Dedifferentiated amniotic fluid mesenchymal stem cell (primary cell): ENCODE measurements at regions not wholly inside any gene's neighbourhood (a gene's known extent, or its start where the extent isn't known, plus 50 kb on each side); places are given as distances from the start of the nearest gene placed in this dataset.
"Not testable (repeated sequence)": the region's sequence is repeated elsewhere in the genome, so short reads cannot be mapped to it uniquely, and the experiment has no call there.

Source experiments
- DNase-seq: peaks from one replicate; pipeline ENCODE4 v3.0.0-alpha.2; 2016; ENCODE audit errors: extremely low spot score

DNA sequence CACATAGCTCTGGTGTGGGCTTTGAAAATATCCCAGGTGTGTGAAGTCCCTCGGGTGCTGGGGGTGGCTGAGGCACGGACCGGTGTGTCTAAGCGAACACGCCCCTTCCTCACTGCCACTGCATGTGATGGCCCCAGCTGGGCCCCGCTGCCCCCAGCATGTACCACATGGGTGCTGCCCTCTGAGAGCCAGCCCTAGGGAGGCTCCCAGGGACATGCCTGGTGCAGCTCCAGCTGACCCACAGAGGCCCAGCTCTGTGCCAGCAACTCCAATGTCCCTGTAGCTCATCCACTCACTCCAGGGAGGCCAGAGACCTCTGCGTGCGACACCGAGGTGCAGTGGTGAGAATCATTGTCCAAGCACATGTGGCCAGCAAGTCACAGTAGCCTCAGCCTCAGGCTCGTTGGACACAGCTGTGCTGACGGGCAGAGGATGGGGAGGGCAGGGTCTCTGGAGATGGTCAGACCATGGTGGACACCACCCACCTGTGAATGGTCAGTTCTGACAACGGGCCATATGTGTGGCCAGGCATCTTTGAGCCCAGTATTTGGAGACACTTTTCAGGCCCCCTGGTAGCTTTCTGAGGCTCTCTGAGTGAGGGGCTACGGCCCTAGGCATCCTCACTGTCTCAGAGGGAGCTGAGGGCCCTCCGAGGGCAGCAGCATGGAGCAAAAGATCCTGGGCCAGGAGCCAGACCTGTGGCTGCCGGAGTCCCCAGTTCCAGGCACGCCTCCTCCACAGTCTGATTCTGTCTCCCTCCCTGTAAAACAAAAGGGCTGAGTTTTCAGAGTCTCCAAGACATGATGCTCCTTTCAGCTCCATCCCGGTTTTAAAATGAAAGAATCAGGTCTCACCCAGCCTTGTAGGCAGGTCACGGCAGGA, 220.7 kb downstream of the NDUFA10 start:
- DNase-seq, result no peak

DNA sequence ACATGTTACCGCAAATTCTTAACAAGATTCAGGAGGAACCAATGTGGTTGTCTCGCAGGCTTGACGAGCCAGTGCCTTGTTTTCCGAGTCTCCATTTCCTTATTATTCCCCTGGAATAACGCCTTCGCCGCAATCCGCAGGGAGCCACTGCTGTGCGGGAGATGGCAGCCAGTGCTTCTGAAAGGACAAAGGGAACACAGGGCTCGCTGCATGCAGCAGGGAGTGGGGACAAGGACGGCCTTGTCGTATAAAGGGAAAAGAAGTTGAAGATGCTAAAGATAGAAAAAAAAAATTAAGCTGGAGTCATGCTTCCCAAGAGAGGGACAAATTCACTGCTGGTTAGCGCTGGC, 221.4 kb downstream of the NDUFA10 start:
- no peak for DNase-seq

DNA sequence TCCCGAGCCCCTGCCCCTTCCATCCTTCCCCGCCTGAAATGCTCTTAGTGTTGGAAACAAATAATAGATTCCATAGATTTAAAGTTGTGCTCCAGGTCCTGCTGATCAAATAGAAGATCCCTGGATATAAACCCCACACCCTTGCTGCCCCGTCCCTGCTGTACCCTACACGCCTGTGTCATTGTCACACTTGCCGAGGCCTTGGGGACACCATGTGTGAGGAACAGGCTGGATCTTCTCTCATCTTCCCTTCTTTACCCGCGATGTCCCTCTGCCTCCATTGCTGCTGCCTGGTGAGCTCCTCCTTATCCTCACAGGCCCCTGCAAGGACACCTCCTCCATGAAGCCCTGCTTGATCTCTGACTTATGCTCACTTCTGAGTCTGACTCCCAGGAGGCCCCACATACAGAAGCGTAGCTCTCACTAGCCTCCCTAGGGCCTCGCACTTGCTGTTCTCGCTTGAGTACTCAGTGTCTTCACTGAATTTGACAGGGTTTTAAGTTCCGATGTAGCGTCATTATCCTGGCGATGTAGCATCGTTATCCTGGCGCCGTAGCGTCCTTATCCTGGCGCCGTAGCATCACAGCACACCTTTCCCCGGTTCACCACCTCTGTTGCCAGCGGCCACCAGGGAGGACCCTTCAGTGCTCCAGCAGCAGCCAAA, 221.9 kb downstream of the NDUFA10 start:
- DNase-seq, result no peak

DNA sequence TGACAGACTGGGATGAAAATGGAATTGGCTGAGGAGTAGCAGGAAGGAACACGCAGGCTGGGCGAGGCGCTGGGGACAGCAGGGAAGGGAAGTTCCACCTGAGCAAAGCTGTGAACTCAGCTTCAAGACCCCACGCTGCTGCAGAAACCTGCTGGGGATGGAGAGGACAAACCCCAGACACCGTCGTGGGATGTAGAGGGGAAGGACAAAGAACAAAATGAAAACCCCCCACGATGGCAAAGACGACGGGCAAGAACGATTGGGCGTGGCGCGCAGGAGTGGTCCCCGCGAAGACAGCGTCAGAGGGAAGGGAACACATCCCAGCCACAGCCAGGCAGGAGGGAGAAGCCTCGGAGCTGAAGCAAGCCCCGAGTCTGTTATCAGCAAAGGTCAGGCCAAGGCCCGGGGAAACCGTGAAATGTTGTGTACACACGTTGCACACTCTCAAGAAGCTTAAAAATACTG, 222.9 kb downstream of the NDUFA10 start:
- DNase-seq, result no peak

DNA sequence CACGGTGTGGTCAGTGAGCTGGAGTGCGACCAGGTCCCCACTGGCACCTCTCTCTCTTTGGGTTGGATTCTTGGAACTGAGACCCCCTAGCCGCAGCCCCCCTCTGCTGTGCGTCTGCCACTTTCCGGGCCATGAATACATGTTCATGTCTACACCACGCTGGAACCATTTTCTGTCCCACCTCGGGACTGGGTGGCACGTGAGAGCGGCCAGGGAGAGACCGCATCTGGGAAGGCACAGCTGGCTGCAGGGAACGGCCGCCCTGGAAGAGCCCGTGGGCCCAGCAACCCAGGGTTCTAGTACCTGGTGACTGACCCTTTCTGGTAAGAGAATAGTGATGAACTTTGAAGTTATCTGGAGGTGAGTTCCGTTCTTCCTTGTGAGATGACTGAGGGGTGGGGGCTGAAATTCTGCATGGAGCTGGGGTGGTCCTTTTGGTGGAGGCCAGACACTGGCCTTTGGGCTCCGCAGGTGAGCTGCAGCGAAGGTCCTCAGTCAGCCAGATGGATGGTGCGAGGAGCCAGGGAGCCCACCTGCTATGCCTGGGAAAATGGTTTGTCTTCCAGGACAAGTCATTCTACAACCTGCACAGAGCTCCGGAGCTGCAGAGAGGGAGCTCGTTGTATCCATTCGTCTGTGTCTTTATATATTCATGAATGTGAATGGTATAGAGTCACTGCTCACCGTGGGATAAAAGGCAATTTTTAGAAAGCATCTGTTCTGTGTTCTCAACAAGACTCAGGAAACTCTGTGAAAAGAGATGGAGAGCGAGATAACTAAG, 223.5 kb downstream of the NDUFA10 start:
- DNase-seq, result no peak

DNA sequence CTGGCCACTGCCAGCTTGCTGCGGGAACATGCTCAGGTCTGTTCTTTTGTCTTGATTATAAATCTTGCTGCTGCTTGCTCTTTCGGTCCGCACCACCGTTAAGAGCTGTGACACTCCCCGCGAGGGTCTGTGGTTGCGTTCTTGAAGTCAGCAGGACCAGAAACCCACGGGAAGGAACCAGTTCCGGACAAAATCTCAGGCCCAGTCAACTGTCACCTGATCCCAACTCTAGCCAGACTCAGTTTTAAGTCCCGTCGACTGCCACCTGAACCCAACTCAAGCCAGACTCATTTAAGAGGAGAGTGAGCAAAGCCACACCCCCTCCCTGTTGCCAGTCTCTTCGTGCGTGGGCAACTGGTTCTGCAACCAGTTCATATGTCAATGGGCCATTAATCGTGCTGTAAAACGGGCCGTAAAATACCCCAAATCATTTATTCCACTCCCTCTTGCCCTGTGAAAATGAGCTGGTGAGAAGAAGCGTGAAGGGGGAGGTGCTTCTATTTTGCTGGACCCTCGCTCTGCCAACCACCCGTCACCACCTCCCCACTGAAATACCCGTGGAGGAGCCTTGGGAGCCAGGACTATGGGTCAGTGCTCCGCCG, 224.3 kb downstream of the NDUFA10 start:
- no peak for DNase-seq

DNA sequence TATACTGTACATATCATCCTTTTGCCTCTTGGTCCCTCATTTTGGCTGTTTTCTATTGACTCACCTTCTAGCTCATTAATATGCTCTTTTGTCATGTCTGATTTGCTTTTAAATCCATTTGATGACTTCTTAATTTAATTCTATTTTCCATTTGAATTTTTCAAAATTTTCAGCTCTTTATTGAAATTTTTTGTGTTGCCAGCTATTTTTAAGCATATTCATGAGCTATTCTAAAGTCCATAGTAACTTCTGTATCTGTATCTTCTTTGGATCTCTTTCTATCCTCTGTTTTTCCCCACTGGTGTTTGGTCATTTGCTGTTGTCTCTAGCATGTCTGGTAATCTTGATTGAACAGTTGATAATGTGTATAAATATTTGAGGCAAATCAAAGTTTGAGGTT, 227.8 kb downstream of the NDUFA10 start:
- no peak for DNase-seq

DNA sequence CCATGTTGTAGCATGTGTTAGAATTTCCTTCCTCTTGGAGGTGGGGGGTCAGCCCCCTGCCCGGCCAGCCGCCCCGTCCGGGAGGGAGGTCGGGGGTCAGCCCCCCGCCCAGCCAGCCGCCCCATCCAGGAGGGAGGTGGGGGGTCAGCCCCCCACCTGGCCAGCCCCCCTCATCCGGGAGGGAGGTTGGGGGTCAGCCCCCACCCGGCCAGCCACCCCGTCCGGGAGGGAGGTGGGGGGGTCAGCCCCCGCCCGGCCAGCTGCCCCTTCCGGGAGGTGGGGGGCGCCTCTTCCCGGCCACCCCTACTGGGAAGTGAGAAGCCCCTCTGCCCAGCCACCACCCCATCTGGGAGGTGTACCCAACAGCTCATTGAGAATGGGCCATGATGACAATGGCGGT, 229.4 kb downstream of the NDUFA10 start:
- not testable (repeated sequence) for DNase-seq

DNA sequence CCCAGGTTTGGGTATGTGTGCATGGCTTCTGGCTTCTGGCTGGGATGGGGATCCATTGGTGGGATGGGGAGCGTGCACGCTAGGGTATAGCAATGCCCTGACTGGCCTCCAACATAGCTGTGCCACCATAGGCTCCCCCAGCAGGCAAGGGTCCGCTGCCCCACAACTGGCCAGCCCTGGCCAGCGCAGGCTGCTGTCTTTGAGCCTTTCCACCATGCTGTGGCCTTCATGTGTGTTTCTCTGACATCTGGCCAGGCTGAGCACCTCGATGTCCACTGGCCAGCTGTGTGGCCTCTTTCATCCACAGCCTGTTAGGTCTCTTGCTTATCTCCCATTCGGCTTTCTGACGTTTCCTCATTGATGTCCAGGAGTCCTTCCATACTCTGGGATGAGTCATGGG, 231.3 kb downstream of the NDUFA10 start:
- no peak for DNase-seq

DNA sequence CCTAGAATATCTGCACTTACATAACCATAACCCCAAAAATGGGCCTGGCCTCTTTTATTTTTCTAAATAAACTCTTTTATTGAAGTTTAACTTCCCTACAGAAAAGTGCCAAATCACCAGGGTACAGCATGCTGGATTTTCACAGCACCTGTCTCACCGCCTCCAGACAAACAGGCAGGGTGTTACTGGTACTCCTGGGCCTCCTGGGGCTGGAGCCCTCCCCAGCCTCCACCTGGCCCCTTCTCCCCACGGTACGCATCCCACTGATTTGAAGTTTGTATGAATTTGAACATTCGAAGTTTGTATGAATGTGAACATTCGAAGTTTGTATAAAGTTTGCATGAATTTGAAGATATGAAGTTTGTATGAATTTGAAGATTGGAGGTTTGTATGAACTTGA, 232.1 kb downstream of the NDUFA10 start:
- DNase-seq, result no peak

DNA sequence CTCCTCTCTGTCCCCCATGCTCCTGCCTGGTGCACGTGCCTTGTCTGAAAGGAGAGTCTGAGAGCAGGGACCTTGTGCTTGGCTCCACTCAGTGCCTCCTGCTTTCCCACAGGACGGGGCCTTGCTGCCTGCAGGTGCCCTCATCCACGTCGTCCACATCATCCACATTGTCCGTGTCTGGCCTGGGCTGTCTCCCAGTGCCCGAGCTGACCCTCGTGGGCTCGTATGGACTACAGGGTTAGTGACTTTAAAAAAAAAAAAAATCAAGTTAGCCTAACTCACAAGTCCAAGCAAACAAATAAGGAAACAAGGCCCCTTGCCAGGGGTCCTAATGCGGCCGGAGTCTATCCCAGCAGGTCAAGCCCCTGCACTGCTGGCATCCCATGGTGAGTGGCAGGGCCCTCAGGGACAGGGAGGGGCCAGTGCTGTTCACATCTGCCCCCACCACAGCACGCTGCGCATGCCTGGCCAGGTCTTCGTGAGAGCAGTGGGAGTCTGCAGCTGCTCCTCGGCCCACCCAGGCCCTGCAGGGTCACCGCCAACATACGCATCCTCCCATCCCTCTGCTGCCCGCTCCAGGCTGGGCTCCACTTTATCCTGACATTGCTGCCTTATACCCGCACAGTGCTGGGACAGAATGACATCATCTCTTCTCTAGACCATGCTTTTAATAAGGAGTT, 232.6 kb downstream of the NDUFA10 start:
- no peak for DNase-seq

DNA sequence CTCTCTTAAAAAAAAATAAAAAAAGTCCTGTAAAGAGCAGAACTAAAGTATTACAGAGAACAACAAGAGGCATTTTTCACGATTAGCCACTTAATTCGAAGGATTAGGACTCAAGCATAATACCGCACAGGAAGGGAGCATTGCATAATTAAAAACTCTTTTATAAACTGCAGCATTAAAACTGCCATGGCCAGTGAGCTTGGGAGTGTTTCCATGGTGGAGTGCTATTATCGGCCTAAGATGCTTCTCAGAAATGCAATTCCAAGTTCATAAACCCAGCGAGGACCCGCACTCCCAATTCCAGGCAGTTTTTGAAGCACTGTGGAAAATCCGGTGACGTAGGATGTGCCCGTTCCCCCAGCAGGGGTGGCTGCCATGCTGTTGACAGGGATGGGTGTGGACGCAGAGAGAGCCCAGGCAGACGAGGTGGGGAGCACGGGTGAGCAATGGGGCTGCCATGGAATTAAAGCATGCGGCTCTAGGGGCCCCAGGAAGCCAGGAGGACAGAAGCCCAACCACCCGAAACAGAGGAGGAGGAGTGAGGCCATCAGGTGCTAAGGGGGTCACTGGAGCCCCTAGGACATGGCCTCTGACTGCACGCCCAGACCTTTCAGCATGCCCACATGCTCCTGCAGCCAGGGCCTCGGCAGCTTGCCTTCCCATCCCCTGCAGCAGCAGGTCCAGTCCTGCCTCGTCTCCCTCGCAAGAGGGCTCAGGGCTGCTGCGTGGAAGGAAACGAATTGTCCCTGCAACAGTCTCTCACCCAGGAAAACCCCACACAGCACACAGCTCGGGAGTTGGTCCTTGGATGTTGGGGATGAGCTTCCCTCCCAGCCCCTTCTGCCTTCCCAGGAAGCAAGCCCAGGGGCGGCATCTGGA, 233.4 kb downstream of the NDUFA10 start:
- DNase-seq, result no peak

DNA sequence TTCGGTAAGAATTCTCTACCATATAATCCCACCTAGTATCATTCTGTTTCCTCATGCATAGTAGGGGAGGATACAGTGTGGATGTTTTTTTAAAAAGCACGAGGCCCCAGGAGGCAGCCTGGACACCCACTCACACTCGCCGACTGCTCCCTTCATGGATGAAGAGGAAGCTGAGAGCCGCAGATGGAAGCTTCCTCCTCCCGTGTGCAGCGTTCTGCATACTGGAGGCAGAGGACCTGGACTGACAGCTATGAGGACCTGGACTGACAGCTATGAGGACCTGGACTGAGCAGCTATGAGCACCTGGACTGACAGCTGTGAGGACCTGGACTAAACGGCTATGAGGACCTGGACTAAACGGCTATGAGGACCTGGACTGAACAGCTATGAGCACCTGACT, 234.4 kb downstream of the NDUFA10 start:
- DNase-seq, result no peak

DNA sequence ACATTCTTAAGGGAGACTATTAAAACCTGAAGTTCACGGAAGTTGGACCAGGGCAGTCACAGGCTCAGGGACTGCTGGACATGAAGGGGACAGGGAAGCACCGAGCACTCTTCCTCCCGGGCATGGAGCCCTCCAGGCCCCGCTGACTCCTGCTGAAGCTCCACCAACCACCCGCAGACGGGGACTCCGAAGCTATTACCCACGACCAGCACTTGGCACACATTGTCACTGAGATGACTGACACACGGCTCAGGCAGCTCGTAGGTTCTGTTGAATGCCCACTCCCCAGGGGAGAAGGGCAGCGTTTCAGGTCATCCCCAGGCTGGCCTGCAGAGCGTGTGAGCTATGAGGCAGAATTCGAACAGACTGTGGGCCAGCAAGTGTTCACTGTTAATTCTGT, 234.8 kb downstream of the NDUFA10 start:
- no peak for DNase-seq

DNA sequence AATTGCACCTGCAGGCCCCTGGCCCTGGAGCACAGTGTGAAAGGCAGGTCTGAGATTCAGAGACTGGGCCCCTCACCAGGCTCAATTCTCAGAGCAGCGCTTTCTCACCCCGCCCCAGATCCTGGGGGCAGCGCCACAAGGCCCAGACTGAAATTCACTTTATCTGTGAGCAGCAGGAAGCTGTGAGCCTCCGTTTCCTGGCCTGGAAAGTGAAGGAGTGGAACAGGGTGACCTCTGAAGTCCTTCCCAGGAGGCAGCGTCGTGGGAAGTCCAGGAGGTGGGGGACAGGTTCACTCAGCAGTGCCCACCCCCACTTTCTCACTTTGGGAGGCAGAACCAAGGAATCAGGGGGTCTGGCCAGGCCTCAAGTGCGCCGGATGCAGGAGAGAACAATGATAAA, 235.4 kb downstream of the NDUFA10 start:
- no peak for DNase-seq

DNA sequence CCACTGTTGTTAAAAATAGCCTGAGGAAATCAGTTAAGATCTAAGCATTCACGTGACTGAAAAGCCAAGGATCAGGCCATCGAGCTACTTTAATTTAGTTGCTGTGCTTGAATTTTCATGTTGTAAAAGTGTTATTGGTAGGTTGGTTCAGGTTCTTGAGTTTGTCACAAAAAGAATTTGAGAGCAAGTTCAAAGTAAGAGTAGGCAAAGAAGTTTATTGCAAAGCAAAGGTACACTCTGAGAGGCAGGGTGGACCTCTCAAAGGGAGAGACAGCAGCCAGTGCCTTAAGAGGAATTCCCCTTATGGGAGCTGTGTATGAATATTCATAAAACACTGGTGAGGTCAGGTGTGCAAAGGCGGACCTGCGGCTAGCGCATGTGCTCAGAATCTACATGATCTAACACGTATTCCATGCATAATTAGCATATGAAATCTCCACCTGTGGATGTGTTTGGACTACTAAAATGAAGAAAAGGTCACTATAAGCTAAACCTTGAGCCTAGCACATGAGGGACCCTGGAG, 236.5 kb downstream of the NDUFA10 start:
- no peak for DNase-seq

DNA sequence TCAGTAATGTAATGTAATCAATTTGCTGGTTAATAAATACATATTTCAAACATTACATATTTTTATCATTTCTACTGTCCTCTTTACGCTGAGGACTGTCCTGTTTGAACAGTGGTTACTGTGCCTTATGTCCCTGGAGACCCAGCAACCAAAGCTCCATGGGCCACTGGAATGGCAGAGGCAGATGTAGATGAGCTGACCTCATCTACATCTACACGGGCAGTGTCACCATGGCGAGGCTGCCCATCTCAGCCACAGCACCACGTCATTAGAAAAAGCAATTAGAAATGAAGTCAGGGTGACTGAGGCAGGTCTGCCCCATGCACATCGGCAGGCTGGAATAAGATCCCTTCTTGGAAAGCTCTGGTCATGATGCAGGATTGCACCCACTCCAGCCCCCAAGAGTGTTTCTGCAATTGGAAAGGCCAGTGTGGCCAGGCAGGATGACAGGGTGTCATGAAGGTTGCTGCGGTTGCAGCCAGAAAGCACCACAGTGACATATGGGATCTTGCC, 237.5 kb downstream of the NDUFA10 start:
- DNase-seq, result no peak

DNA sequence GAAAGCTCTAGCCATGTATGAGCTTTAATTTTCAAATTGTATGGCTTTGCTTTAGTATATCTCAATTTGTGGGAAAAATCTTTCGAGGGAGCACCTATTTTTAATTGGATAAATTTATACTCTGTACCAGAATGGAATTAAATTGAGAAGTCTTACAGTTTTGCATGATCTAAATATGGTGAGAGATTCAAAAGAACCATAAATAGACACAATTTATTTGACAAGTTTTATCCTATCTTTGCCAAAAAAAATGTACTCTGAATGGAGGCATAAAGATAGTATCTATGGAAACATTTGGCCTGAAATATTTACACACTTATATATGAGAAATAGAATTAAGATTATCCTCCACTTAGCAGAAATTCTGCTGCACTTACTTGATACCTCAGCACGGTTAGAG, 238.4 kb downstream of the NDUFA10 start:
- DNase-seq, result no peak

DNA sequence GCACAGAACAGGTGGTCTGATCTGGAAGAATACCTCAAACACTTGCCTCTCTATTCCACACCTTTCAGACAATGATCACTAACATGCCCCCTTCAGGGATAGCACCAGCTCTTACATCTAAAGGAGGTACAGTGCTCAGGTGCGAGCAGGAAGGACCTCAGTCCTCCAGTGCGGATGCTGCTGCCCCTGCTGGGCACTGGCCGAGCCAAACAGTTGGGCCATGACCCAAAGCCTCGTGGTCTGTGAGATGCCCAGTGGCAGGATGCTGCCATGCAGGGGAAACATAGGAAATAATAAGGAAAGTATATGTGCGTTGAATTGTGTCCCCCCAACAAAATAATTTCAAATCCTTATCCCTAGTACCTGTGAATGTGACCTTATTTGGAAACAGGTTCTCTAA, 243.7 kb downstream of the NDUFA10 start:
- DNase-seq, result no peak
